NCI-H1092 treated with DMSO at 0.1 percent for 48 hours (cell line): ENCODE measurements at regions not wholly inside any gene's neighbourhood (a gene's known extent, or its start where the extent isn't known, plus 50 kb on each side); places are given as distances from the start of the nearest gene placed in this dataset.
"Not testable (repeated sequence)": the region's sequence is repeated elsewhere in the genome, so short reads cannot be mapped to it uniquely, and the experiment has no call there.

Experiments used
- DNase-seq: peaks from one replicate; lab custom pipeline; 2025; lab: John Stamatoyannopoulos, UW

GRCh38 chr1:29551123-29551936, 315.0 kb downstream of the PTPRU start:
- DNase-seq: no peak

GRCh38 chr1:29550119-29550841, 314.0 kb downstream of the PTPRU start:
- DNase-seq: no peak

GRCh38 chr1:29549728-29550118, 313.4 kb downstream of the PTPRU start:
- not testable (repeated sequence) for DNase-seq

GRCh38 chr1:29549001-29549400, 312.7 kb downstream of the PTPRU start:
- peak; percentile 14 for DNase-seq

GRCh38 chr1:29548091-29548490, 311.8 kb downstream of the PTPRU start:
- no peak for DNase-seq

GRCh38 chr1:29547300-29547699, 311.0 kb downstream of the PTPRU start:
- DNase-seq: no peak

GRCh38 chr1:29546496-29546895, 310.2 kb downstream of the PTPRU start:
- no peak for DNase-seq

GRCh38 chr1:29544406-29544805, 308.1 kb downstream of the PTPRU start:
- no peak for DNase-seq

GRCh38 chr1:29543586-29543985, 307.3 kb downstream of the PTPRU start:
- no peak for DNase-seq

- peak; percentile 97 for DNase-seq
These were observed 306.2 kb downstream of the PTPRU start for GRCh38 chr1:29542548-29542947.

GRCh38 chr1:29541631-29542030, 305.3 kb downstream of the PTPRU start:
- DNase-seq: no peak

- DNase-seq: no peak
These were observed 304.6 kb downstream of the PTPRU start for GRCh38 chr1:29540801-29541357.

- no peak for DNase-seq
These were observed 303.6 kb downstream of the PTPRU start for GRCh38 chr1:29539971-29540370.

- no peak for DNase-seq
These were observed 302.3 kb downstream of the PTPRU start for GRCh38 chr1:29538586-29538985.

GRCh38 chr1:29532751-29533150, 296.4 kb downstream of the PTPRU start:
- no peak for DNase-seq

GRCh38 chr1:29532285-29532684, 296.0 kb downstream of the PTPRU start:
- DNase-seq: no peak

GRCh38 chr1:29531596-29531995, 295.3 kb downstream of the PTPRU start:
- no peak for DNase-seq

- no peak for DNase-seq
These were observed 293.5 kb downstream of the PTPRU start for GRCh38 chr1:29529677-29530278.

GRCh38 chr1:29527314-29528004, 291.1 kb downstream of the PTPRU start:
- no peak for DNase-seq

GRCh38 chr1:29525941-29526340, 289.6 kb downstream of the PTPRU start:
- DNase-seq: no peak

GRCh38 chr1:29524285-29525065, 288.2 kb downstream of the PTPRU start:
- DNase-seq: no peak
